ENCODE measurements at regions not wholly inside any gene's neighbourhood (a gene's known extent, or its start where the extent isn't known, plus 50 kb on each side); places are given as distances from the start of the nearest gene placed in this dataset.

DNA sequence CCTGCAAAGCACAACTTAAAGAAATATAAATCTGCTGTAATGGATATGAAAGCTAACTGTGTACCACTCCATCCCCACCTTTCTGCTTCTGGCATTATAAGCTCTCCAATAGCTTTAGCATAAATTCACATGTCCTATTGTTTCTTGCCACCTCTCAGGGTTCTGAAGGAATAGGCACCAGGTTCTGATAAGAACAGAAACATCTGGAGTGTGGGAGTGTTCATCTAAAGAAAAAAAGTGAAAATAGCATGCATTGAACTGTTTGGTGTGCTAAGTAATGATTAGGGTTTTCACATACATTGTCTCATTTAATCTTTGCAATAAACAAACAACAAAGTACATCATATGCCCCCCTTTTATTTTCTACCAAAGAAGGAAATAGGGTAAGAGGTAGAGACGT is 72.3 kb downstream of the FAM76B start:
- TF ChIP-seq, protein P1, sequence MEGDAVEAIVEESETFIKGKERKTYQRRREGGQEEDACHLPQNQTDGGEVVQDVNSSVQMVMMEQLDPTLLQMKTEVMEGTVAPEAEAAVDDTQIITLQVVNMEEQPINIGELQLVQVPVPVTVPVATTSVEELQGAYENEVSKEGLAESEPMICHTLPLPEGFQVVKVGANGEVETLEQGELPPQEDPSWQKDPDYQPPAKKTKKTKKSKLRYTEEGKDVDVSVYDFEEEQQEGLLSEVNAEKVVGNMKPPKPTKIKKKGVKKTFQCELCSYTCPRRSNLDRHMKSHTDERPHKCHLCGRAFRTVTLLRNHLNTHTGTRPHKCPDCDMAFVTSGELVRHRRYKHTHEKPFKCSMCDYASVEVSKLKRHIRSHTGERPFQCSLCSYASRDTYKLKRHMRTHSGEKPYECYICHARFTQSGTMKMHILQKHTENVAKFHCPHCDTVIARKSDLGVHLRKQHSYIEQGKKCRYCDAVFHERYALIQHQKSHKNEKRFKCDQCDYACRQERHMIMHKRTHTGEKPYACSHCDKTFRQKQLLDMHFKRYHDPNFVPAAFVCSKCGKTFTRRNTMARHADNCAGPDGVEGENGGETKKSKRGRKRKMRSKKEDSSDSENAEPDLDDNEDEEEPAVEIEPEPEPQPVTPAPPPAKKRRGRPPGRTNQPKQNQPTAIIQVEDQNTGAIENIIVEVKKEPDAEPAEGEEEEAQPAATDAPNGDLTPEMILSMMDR (conservative IDR thresholded peaks at IDR 0.05 in 1 of 2, IDR thresholded peaks at IDR 0.05 in 1 of 2; ENCODE audit: extremely low read depth in 1 of 2, insufficient read depth in 1 of 2, low read depth in 1 of 2, low read length in 2 of 2), result no peak
- TF ChIP-seq EZH2 (IDR thresholded peaks at IDR 0.05; ENCODE audit: borderline replicate concordance, low read length), result no peak

Data from mammary epithelial cell (primary cell).